Neuronal stem cell (in vitro differentiated cells): ENCODE measurements at regions not wholly inside any gene's neighbourhood (a gene's known extent, or its start where the extent isn't known, plus 50 kb on each side); places are given as distances from the start of the nearest gene placed in this dataset.

Experiments used
- DNase-seq: peaks from one replicate; pipeline ENCODE4 v3.0.0-alpha.2; 2013; ENCODE audit warnings: low spot score
- H2AFZ ChIP-seq: one replicate; pipeline ENCODE4 v1.6.1; 2013; ENCODE audit warnings: mild to moderate bottlenecking, low read length, inconsistent platforms
- H2AK5ac ChIP-seq: 2 replicates; pipeline ENCODE4 v1.6.1; 2013; ENCODE audit warnings: low read depth, mild to moderate bottlenecking, inconsistent platforms, low read length, moderate library complexity, mixed read lengths
- H2BK120ac ChIP-seq: 2 replicates; pipeline ENCODE4 v1.6.1; 2013; ENCODE audit warnings: low read depth, mild to moderate bottlenecking, inconsistent platforms, low read length, moderate library complexity, mixed read lengths
- H2BK12ac ChIP-seq: one replicate; pipeline ENCODE4 v1.6.1; 2013; ENCODE audit warnings: low read length, inconsistent platforms
- H2BK15ac ChIP-seq: 2 replicates; pipeline ENCODE4 v1.6.1; 2013; ENCODE audit warnings: mild to moderate bottlenecking, low read length, inconsistent platforms, mixed read lengths
- H2BK5ac ChIP-seq: one replicate; pipeline ENCODE4 v1.6.1; 2013; ENCODE audit warnings: inconsistent platforms, mild to moderate bottlenecking, low read length, moderate library complexity
- H3K14ac ChIP-seq: one replicate; pipeline ENCODE4 v1.6.1; 2013; ENCODE audit warnings: low read length, inconsistent platforms
- H3K18ac ChIP-seq: 2 replicates; pipeline ENCODE4 v1.6.1; 2013; ENCODE audit warnings: low read length, inconsistent platforms
- H3K23ac ChIP-seq: 2 replicates; pipeline ENCODE4 v1.6.1; 2013; ENCODE audit warnings: low read depth, mild to moderate bottlenecking, mixed read lengths, low read length, inconsistent platforms; ENCODE audit not compliant: poor library complexity
- H3K27ac ChIP-seq: replicated peaks from 3 replicates; pipeline ENCODE4 v1.5.1; 2013; ENCODE audit warnings: low read length, inconsistent platforms
- H3K27me3 ChIP-seq, 3 experiments: 2 replicates each; pipeline ENCODE4 v1.6.1; 2013; ENCODE audit warnings: low read length in 3 of 3, mild to moderate bottlenecking in 2 of 3, inconsistent platforms in 1 of 3, low read depth in 1 of 3, mixed read lengths in 1 of 3, moderate library complexity in 1 of 3; ENCODE audit not compliant: control insufficient read depth in 3 of 3, insufficient read depth in 3 of 3
- H3K36me3 ChIP-seq, 2 donors: replicated peaks in 1 of 2; 2 replicates each; pipeline ENCODE4 v1.6.1; 2013; ENCODE audit warnings: low read length in 2 of 2; ENCODE audit not compliant: control insufficient read depth in 2 of 2, insufficient read depth in 2 of 2
- H3K4ac ChIP-seq: 2 replicates; pipeline ENCODE4 v1.6.1; 2013; ENCODE audit warnings: inconsistent platforms, mild to moderate bottlenecking, low read length, moderate library complexity
- H3K4me1 ChIP-seq, 2 donors: 1 replicate in 1 of 2; 2 replicates in 1 of 2; pipeline ENCODE4 v1.6.1; 2013; ENCODE audit warnings: low read length in 2 of 2, low read depth in 1 of 2; ENCODE audit not compliant: control insufficient read depth in 2 of 2, insufficient read depth in 1 of 2
- H3K4me2 ChIP-seq: one replicate; pipeline ENCODE4 v1.6.1; 2013; ENCODE audit warnings: mild to moderate bottlenecking, low read length, inconsistent platforms; ENCODE audit not compliant: insufficient read depth, poor library complexity, severe bottlenecking
- H3K4me3 ChIP-seq, 2 donors: 2 replicates each; pipeline ENCODE4 v1.5.1; 2013; ENCODE audit warnings: low read length in 2 of 2, mild to moderate bottlenecking in 2 of 2, inconsistent platforms in 1 of 2, moderate library complexity in 1 of 2
- H3K79me1 ChIP-seq: one replicate; pipeline ENCODE4 v1.6.1; 2013; ENCODE audit warnings: low read depth, mild to moderate bottlenecking, inconsistent platforms, low read length, moderate library complexity
- H3K9ac ChIP-seq: one replicate; pipeline ENCODE4 v1.6.1; 2013; ENCODE audit warnings: mild to moderate bottlenecking, low read depth, low read length, inconsistent platforms; ENCODE audit not compliant: poor library complexity
- H3K9me3 ChIP-seq, 2 donors: replicated peaks in 1 of 2; 2 replicates each; pipeline versions ENCODE3 to v1.6.1; 2013; ENCODE audit warnings: low read length in 2 of 2, mild to moderate bottlenecking in 2 of 2, inconsistent platforms in 1 of 2, low read depth in 1 of 2, mixed read lengths in 1 of 2, moderate library complexity in 1 of 2; ENCODE audit not compliant: control insufficient read depth in 2 of 2, insufficient read depth in 1 of 2
- H4K8ac ChIP-seq: one replicate; pipeline ENCODE4 v1.6.1; 2013; ENCODE audit warnings: low read depth, mild to moderate bottlenecking, inconsistent platforms, low read length, moderate library complexity
- H4K91ac ChIP-seq: one replicate; pipeline ENCODE4 v1.6.1; 2013; ENCODE audit warnings: low read length, low read depth, mild to moderate bottlenecking, inconsistent platforms; ENCODE audit not compliant: poor library complexity
- WGBS, 2 donors: extraction: QIAGEN DNeasy Blood & Tissue Kit; methylation state at CpG; one replicate each; pipeline ENCODE4 v1.1.7; 2013; ENCODE audit warnings: missing lambda C conversion rate in 2 of 2, mixed read lengths in 1 of 2; ENCODE audit not compliant: insufficient read length in 2 of 2, insufficient replicate concordance in 1 of 2; ENCODE audit errors: extremely low coverage in 2 of 2; 5-methylcytosine and 5-hydroxymethylcytosine counted together

GRCh38 chr18:73924836-73925235, 222.8 kb downstream of the FBXO15 start:
- Histone ChIP-seq H3K18ac (no peak overlapping the region), H4K91ac (no peak overlapping the region), H3K27me3 (no peaks in the 10 kb centered on the region), H3K23ac (no peak overlapping the region), H2BK12ac (no peak overlapping the region), H3K9me3 (no peaks in the 10 kb centered on the region), H3K14ac (no peak overlapping the region), H3K36me3 (no peaks in the 10 kb centered on the region), H3K4me3 (no peak overlapping the region), H3K27ac (no peak overlapping the region), H3K79me1 (peaks cover 2% of the 10 kb centered on the region), H2BK15ac (no peak overlapping the region), H2AFZ (no peak overlapping the region), H3K4me1 (no peaks in the 10 kb centered on the region), H2BK5ac (no peak overlapping the region), H3K9ac (no peak overlapping the region), H2AK5ac (no peak overlapping the region), H3K4ac (no peak overlapping the region), H4K8ac (no peak overlapping the region), H3K4me2 (no peak overlapping the region), H2BK120ac (no peak overlapping the region)
- no CpG with 5 or more reads among the region's 3 CpGs for WGBS, 2 donors
- no peak for DNase-seq

- H3K14ac ChIP-seq: no peak overlapping the region
- H2AK5ac ChIP-seq: no peak overlapping the region
- no peak overlapping the region for H3K9ac ChIP-seq
- WGBS, 2 donors: no CpG with 5 or more reads among the region's 4 CpGs
- peaks cover 2% of the 10 kb centered on the region for H3K79me1 ChIP-seq
- no peaks in the 10 kb centered on the region for H3K36me3 ChIP-seq
- H2BK5ac ChIP-seq: no peak overlapping the region
- no peak overlapping the region for H3K27ac ChIP-seq
- no peak overlapping the region for H3K4ac ChIP-seq
- no peak overlapping the region for H2AFZ ChIP-seq
- DNase-seq: no peak
- no peaks in the 10 kb centered on the region for H3K9me3 ChIP-seq
- no peak overlapping the region for H3K4me2 ChIP-seq
- H2BK12ac ChIP-seq: no peak overlapping the region
- no peak overlapping the region for H3K4me3 ChIP-seq
- no peak overlapping the region for H4K8ac ChIP-seq
- no peak overlapping the region for H4K91ac ChIP-seq
- H3K18ac ChIP-seq: no peak overlapping the region
- no peak overlapping the region for H3K23ac ChIP-seq
- no peak overlapping the region for H2BK15ac ChIP-seq
- H3K27me3 ChIP-seq: no peaks in the 10 kb centered on the region
- H3K4me1 ChIP-seq: no peaks in the 10 kb centered on the region
- no peak overlapping the region for H2BK120ac ChIP-seq
Measured at GRCh38 chr18:73924307-73924706, 223.3 kb downstream of the FBXO15 start.

GRCh38 chr18:73923866-73924265, 223.8 kb downstream of the FBXO15 start:
- WGBS, 2 donors: no CpG with 5 or more reads among the region's 3 CpGs

GRCh38 chr18:73920033-73920432, 227.6 kb downstream of the FBXO15 start:
- no peaks in the 10 kb centered on the region for H3K9me3 ChIP-seq
- no peaks in the 10 kb centered on the region for H3K4me1 ChIP-seq
- H3K4ac ChIP-seq: no peak overlapping the region
- no peak overlapping the region for H2BK5ac ChIP-seq
- no peak overlapping the region for H3K23ac ChIP-seq
- no peak overlapping the region for H4K91ac ChIP-seq
- H3K9ac ChIP-seq: no peak overlapping the region
- H2BK15ac ChIP-seq: no peak overlapping the region
- no CpG with 5 or more reads among the region's 2 CpGs for WGBS, 2 donors
- no peaks in the 10 kb centered on the region for H3K27me3 ChIP-seq
- H2BK12ac ChIP-seq: no peak overlapping the region
- no peak overlapping the region for H3K27ac ChIP-seq
- H4K8ac ChIP-seq: no peak overlapping the region
- H2AFZ ChIP-seq: no peak overlapping the region
- H3K4me3 ChIP-seq: no peak overlapping the region
- no peak overlapping the region for H3K4me2 ChIP-seq
- no peak overlapping the region for H3K18ac ChIP-seq
- no peak overlapping the region for H3K14ac ChIP-seq
- peaks cover 2% of the 10 kb centered on the region for H3K79me1 ChIP-seq
- no peak for DNase-seq
- H2BK120ac ChIP-seq: no peak overlapping the region
- H3K36me3 ChIP-seq: no peaks in the 10 kb centered on the region
- no peak overlapping the region for H2AK5ac ChIP-seq

More at GRCh38 chr18:73923866-73924265, 223.8 kb downstream of the FBXO15 start:
- no peak overlapping the region for H2BK5ac ChIP-seq
- no peak overlapping the region for H3K27ac ChIP-seq
- peaks cover 2% of the 10 kb centered on the region for H3K79me1 ChIP-seq
- H3K4me3 ChIP-seq: no peak overlapping the region
- H4K8ac ChIP-seq: no peak overlapping the region
- DNase-seq: no peak
- no peak overlapping the region for H2AK5ac ChIP-seq
- H3K9me3 ChIP-seq: no peaks in the 10 kb centered on the region
- H3K4me2 ChIP-seq: no peak overlapping the region
- H3K36me3 ChIP-seq: no peaks in the 10 kb centered on the region
- no peak overlapping the region for H3K18ac ChIP-seq
- H3K23ac ChIP-seq: no peak overlapping the region
- H3K14ac ChIP-seq: no peak overlapping the region
- H2BK12ac ChIP-seq: no peak overlapping the region
- no peak overlapping the region for H3K9ac ChIP-seq
- no peak overlapping the region for H2BK120ac ChIP-seq
- no peak overlapping the region for H2BK15ac ChIP-seq
- H2AFZ ChIP-seq: no peak overlapping the region
- H4K91ac ChIP-seq: no peak overlapping the region
- H3K4ac ChIP-seq: no peak overlapping the region
- no peaks in the 10 kb centered on the region for H3K4me1 ChIP-seq
- H3K27me3 ChIP-seq: no peaks in the 10 kb centered on the region
